Keratinocyte (primary cell): ENCODE measurements at regions not wholly inside any gene's neighbourhood (a gene's known extent, or its start where the extent isn't known, plus 50 kb on each side); places are given as distances from the start of the nearest gene placed in this dataset.

Experiments used
- DNase-seq: peaks from one replicate; pipeline ENCODE4 v3.0.0-alpha.2; 2011; ENCODE audit warnings: low read depth, missing footprints, low spot score
- FAIRE-seq: peaks from 2 replicates; lab custom pipeline; 2011; peaks lifted over from hg19 to GRCh38; lab: Jason Lieb, UNC
- H2AFZ ChIP-seq: 2 replicates; pipeline ENCODE4 v1.6.0; 2012; ENCODE audit warnings: low read length, control low read depth, inconsistent platforms; ENCODE audit not compliant: control insufficient read depth
- H3K27ac ChIP-seq: 2 replicates; pipeline ENCODE4 v1.5.1; 2011; ENCODE audit warnings: low read length; ENCODE audit not compliant: control insufficient read depth, insufficient read depth
- H3K27me3 ChIP-seq: 3 replicates; pipeline ENCODE4 v1.6.0; 2011; ENCODE audit warnings: low read length; ENCODE audit not compliant: control insufficient read depth, insufficient read depth; ENCODE audit errors: extremely low read depth
- H3K36me3 ChIP-seq, 2 experiments: 2 replicates in 1 of 2; 3 replicates in 1 of 2; pipeline ENCODE4 v1.5.1; 2011; ENCODE audit warnings: low read length in 2 of 2, mild to moderate bottlenecking in 1 of 2; ENCODE audit not compliant: control insufficient read depth in 2 of 2, insufficient read depth in 2 of 2; ENCODE audit errors: extremely low read depth in 1 of 2
- H3K4me1 ChIP-seq: 3 replicates; pipeline ENCODE4 v1.5.1; 2011; ENCODE audit warnings: low read length; ENCODE audit not compliant: control insufficient read depth, insufficient read depth; ENCODE audit errors: extremely low read depth
- H3K4me2 ChIP-seq: 3 replicates; pipeline ENCODE4 v1.6.0; 2011; ENCODE audit warnings: low read depth, low read length; ENCODE audit not compliant: control insufficient read depth, insufficient read depth; ENCODE audit errors: extremely low read depth
- H3K4me3 ChIP-seq, 3 experiments: fragments of 200-600 bp in 1 of 3; sonication (generic) in 1 of 3; 2 replicates in 2 of 3; 3 replicates in 1 of 3; pipeline ENCODE4 v1.5.1; 2011 to 2016; ENCODE audit warnings: low read length in 3 of 3, mild to moderate bottlenecking in 3 of 3, control low read depth in 2 of 3, inconsistent platforms in 1 of 3, low read depth in 1 of 3, mixed read lengths in 1 of 3, mixed run types in 1 of 3, moderate library complexity in 1 of 3; ENCODE audit not compliant: control insufficient read depth in 2 of 3, insufficient read depth in 2 of 3; ENCODE audit errors: extremely low read depth in 1 of 3
- H3K79me2 ChIP-seq: 2 replicates; pipeline ENCODE4 v1.6.0; 2012; ENCODE audit warnings: low read length; ENCODE audit not compliant: control insufficient read depth, insufficient read depth
- H3K9ac ChIP-seq: 3 replicates; pipeline ENCODE4 v1.6.0; 2011; ENCODE audit warnings: low read length; ENCODE audit not compliant: control insufficient read depth, insufficient read depth; ENCODE audit errors: extremely low read depth
- H3K9me1 ChIP-seq: 3 replicates; pipeline ENCODE4 v1.6.0; 2011; ENCODE audit warnings: low read length; ENCODE audit not compliant: control insufficient read depth, insufficient read depth; ENCODE audit errors: extremely low read depth
- H3K9me3 ChIP-seq: 2 replicates; pipeline ENCODE4 v1.5.1; 2012; ENCODE audit warnings: low read depth, low read length; ENCODE audit not compliant: control insufficient read depth
- H4K20me1 ChIP-seq: 3 replicates; pipeline ENCODE4 v1.6.0; 2011; ENCODE audit warnings: low read length; ENCODE audit not compliant: control insufficient read depth, insufficient read depth; ENCODE audit errors: extremely low read depth
- EZH2 ChIP-seq: IDR thresholded peaks from one replicate; pipeline ENCODE4 v1.6.1; 2012; ENCODE audit warnings: inconsistent platforms, mild to moderate bottlenecking, low read length, moderate library complexity
- dilution Hi-C: fragments of 300-500 bp; cut with MboI; formaldehyde crosslinking; loops from one replicate; pipeline ENCODE4 v1.7.0; 2020; ENCODE audit warnings: low sequenced_read_pairs; ENCODE audit not compliant: extremely low pct_ligation_motif_present
- TF ChIP-seq, protein P1 (sequence below), 3 experiments: IDR thresholded peaks in 1 of 3; conservative IDR thresholded peaks in 1 of 3; optimal IDR thresholded peaks in 1 of 3; 2 replicates in 2 of 3; 3 replicates in 1 of 3; pipeline versions ENCODE3 to v1.5.1; 2011; ENCODE audit warnings: low read length in 3 of 3, mild to moderate bottlenecking in 3 of 3, moderate library complexity in 2 of 3, control low read depth in 1 of 3, inconsistent platforms in 1 of 3; ENCODE audit not compliant: insufficient read depth in 2 of 3; ENCODE audit errors: extremely low read depth in 1 of 3

DNA sequence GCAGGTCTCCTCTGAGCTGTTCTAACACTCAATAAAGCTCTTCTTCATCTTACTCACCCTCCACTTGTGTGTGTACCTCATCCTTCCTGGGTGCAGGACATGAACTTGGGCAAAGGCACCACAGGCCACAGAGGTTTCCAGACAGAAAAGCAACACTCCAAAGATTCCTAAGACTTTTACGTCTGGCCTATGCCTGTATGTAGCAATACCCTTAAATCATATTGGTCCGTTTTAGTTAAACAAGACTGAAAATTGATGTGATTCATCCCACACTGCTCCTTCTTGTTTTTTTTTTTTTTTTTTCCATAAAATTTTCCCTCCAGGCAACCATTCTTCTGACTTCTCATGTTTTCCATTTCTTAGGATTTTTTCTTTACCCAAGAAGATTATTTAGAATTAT, 404.3 kb downstream of the PID1 start:
- Histone ChIP-seq H3K4me3 (no peak overlapping the region), H3K79me2 (no peaks in the 10 kb centered on the region), H3K36me3 (no peaks in the 10 kb centered on the region), H4K20me1 (no peaks in the 10 kb centered on the region), H2AFZ (no peak overlapping the region), H3K4me2 (no peak overlapping the region), H3K4me1 (no peaks in the 10 kb centered on the region), H3K27ac (no peak overlapping the region), H3K9me3 (no peaks in the 10 kb centered on the region), H3K27me3 (no peaks in the 10 kb centered on the region), H3K9me1 (no peaks in the 10 kb centered on the region), H3K9ac (no peak overlapping the region)
- dilution Hi-C loops: no loop called here
- TF ChIP-seq, protein P1, sequence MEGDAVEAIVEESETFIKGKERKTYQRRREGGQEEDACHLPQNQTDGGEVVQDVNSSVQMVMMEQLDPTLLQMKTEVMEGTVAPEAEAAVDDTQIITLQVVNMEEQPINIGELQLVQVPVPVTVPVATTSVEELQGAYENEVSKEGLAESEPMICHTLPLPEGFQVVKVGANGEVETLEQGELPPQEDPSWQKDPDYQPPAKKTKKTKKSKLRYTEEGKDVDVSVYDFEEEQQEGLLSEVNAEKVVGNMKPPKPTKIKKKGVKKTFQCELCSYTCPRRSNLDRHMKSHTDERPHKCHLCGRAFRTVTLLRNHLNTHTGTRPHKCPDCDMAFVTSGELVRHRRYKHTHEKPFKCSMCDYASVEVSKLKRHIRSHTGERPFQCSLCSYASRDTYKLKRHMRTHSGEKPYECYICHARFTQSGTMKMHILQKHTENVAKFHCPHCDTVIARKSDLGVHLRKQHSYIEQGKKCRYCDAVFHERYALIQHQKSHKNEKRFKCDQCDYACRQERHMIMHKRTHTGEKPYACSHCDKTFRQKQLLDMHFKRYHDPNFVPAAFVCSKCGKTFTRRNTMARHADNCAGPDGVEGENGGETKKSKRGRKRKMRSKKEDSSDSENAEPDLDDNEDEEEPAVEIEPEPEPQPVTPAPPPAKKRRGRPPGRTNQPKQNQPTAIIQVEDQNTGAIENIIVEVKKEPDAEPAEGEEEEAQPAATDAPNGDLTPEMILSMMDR (optimal IDR thresholded peaks at IDR 0.05 in 1 of 3, IDR thresholded peaks at IDR 0.05 in 1 of 3, conservative IDR thresholded peaks at IDR 0.05 in 1 of 3; ENCODE audit: extremely low read depth in 1 of 3, insufficient read depth in 2 of 3, low read length in 3 of 3): no peak
- TF ChIP-seq EZH2: no peak
- DNase-seq (no peak), FAIRE-seq (no peak)

DNA sequence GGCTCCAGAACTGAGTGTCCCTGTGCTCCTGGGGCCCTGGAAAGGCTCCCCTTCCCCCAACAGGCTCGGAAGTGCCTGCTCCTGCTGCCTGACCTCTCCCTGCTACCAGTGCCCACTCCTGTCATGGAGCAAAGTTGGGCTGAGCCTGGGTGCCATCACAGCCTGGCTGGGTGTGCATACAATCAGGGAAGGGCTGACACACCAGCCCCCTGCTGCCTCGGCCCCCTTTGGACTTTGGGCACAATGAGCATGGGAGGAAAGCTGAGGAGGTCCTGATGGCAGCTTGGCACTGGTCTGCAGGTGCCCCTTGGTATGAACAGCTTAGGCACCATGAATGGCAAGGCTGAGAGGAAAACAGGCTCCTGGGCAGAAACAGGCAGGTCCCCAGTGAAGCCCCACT, 405.0 kb downstream of the PID1 start:
- dilution Hi-C loops: no loop called here
- no peaks in the 10 kb centered on the region for H3K36me3 ChIP-seq
- H2AFZ ChIP-seq: no peak overlapping the region
- H3K9me1 ChIP-seq: no peaks in the 10 kb centered on the region
- no peak overlapping the region for H3K9ac ChIP-seq
- FAIRE-seq (no peak), DNase-seq (no peak)
- no peaks in the 10 kb centered on the region for H3K9me3 ChIP-seq
- H3K79me2 ChIP-seq: no peaks in the 10 kb centered on the region
- no peak overlapping the region for H3K27ac ChIP-seq
- no peak overlapping the region for H3K4me2 ChIP-seq
- H3K4me3 ChIP-seq: no peak overlapping the region
- TF ChIP-seq, protein P1 (optimal IDR thresholded peaks at IDR 0.05 in 1 of 3, IDR thresholded peaks at IDR 0.05 in 1 of 3, conservative IDR thresholded peaks at IDR 0.05 in 1 of 3; ENCODE audit: extremely low read depth in 1 of 3, insufficient read depth in 2 of 3, low read length in 3 of 3): no peak
- TF ChIP-seq EZH2: no peak
- no peaks in the 10 kb centered on the region for H4K20me1 ChIP-seq
- no peaks in the 10 kb centered on the region for H3K4me1 ChIP-seq
- H3K27me3 ChIP-seq: no peaks in the 10 kb centered on the region
